ENCODE measurements at regions not wholly inside any gene's neighbourhood (a gene's known extent, or its start where the extent isn't known, plus 50 kb on each side); places are given as distances from the start of the nearest gene placed in this dataset.

DNA sequence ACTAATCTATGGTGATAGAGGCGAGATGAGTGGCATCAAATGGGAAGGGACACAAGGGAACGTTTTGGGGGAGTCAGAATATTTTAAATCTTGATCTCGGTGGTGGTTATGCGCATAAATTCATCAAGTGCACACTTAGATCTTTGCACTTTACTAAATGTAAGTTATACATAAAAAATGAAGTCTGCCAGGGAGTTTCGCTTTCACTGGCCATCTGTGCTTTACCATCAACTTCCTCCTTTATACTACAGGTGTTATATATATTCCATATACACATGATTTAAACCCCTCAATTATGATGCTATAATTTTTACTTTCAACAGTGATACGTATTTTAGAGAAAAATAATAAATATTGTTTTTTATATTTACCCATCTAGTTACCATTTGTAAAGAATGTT, 97.6 kb upstream of the AKIRIN2 start:
- TF ChIP-seq, protein P1, sequence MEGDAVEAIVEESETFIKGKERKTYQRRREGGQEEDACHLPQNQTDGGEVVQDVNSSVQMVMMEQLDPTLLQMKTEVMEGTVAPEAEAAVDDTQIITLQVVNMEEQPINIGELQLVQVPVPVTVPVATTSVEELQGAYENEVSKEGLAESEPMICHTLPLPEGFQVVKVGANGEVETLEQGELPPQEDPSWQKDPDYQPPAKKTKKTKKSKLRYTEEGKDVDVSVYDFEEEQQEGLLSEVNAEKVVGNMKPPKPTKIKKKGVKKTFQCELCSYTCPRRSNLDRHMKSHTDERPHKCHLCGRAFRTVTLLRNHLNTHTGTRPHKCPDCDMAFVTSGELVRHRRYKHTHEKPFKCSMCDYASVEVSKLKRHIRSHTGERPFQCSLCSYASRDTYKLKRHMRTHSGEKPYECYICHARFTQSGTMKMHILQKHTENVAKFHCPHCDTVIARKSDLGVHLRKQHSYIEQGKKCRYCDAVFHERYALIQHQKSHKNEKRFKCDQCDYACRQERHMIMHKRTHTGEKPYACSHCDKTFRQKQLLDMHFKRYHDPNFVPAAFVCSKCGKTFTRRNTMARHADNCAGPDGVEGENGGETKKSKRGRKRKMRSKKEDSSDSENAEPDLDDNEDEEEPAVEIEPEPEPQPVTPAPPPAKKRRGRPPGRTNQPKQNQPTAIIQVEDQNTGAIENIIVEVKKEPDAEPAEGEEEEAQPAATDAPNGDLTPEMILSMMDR (conservative IDR thresholded peaks at IDR 0.05 in 1 of 2, IDR thresholded peaks at IDR 0.05 in 1 of 2; ENCODE audit: low read depth in 1 of 2, low read length in 2 of 2), result no peak
- TF ChIP-seq EZH2 (IDR thresholded peaks at IDR 0.05; ENCODE audit: low read length, missing control alignments), result no peak
- H3K27ac ChIP-seq (ENCODE audit: insufficient read depth, low read length), result no peak overlapping the region
- no peaks in the 10 kb centered on the region for H3K4me1 ChIP-seq (ENCODE audit: control insufficient read depth, extremely low read depth, insufficient read depth, low read length)
- no peaks in the 10 kb centered on the region for H3K36me3 ChIP-seq (ENCODE audit: control insufficient read depth, insufficient read depth, low read length)
- H2AFZ ChIP-seq (ENCODE audit: low read length), result no peak overlapping the region
- no peak overlapping the region for H3K9ac ChIP-seq (ENCODE audit: insufficient read depth, low read length)
- no peaks in the 10 kb centered on the region for H3K79me2 ChIP-seq (ENCODE audit: control insufficient read depth, insufficient read depth, low read length)
- no peak overlapping the region for H3K4me3 ChIP-seq (replicated peaks in 1 of 4; ENCODE audit: control extremely low read depth in 1 of 4, insufficient read depth in 1 of 4, low read depth in 3 of 4, low read length in 4 of 4)
- no peak for DNase-seq (ENCODE audit: low read depth in 2 of 2)
- no peak overlapping the region for H3K4me2 ChIP-seq (ENCODE audit: extremely low read depth, insufficient read depth, low read length)
- no peaks in the 10 kb centered on the region for H3K9me3 ChIP-seq (ENCODE audit: control insufficient read depth, insufficient read depth, low read depth, low read length)
- no peaks in the 10 kb centered on the region for H4K20me1 ChIP-seq (ENCODE audit: control insufficient read depth, extremely low read depth, insufficient read depth, low read length)
- H3K27me3 ChIP-seq (ENCODE audit: control insufficient read depth, insufficient read depth, low read length), result peaks cover 2% of the 10 kb centered on the region

GRCh38 chr6:87798393-87799278, 96.6 kb upstream of the AKIRIN2 start:
- H4K20me1 ChIP-seq (ENCODE audit: control insufficient read depth, extremely low read depth, insufficient read depth, low read length), result no peaks in the 10 kb centered on the region
- H3K4me3 ChIP-seq (replicated peaks in 1 of 4; ENCODE audit: control extremely low read depth in 1 of 4, insufficient read depth in 1 of 4, low read depth in 3 of 4, low read length in 4 of 4), result no peak overlapping the region
- no peak overlapping the region for H3K9ac ChIP-seq (ENCODE audit: insufficient read depth, low read length)
- peaks cover 2% of the 10 kb centered on the region for H3K27me3 ChIP-seq (ENCODE audit: control insufficient read depth, insufficient read depth, low read length)
- no peaks in the 10 kb centered on the region for H3K9me3 ChIP-seq (ENCODE audit: control insufficient read depth, insufficient read depth, low read depth, low read length)
- no peaks in the 10 kb centered on the region for H3K4me1 ChIP-seq (ENCODE audit: control insufficient read depth, extremely low read depth, insufficient read depth, low read length)
- no peaks in the 10 kb centered on the region for H3K79me2 ChIP-seq (ENCODE audit: control insufficient read depth, insufficient read depth, low read length)
- TF ChIP-seq, protein P1 (conservative IDR thresholded peaks at IDR 0.05 in 1 of 2, IDR thresholded peaks at IDR 0.05 in 1 of 2; ENCODE audit: low read depth in 1 of 2, low read length in 2 of 2), result no peak
- TF ChIP-seq EZH2 (IDR thresholded peaks at IDR 0.05; ENCODE audit: low read length, missing control alignments), result no peak
- no peaks in the 10 kb centered on the region for H3K36me3 ChIP-seq (ENCODE audit: control insufficient read depth, insufficient read depth, low read length)
- no peak overlapping the region for H3K4me2 ChIP-seq (ENCODE audit: extremely low read depth, insufficient read depth, low read length)
- H2AFZ ChIP-seq (ENCODE audit: low read length), result no peak overlapping the region
- no peak for DNase-seq (ENCODE audit: low read depth in 2 of 2)
- no peak overlapping the region for H3K27ac ChIP-seq (ENCODE audit: insufficient read depth, low read length)

DNA sequence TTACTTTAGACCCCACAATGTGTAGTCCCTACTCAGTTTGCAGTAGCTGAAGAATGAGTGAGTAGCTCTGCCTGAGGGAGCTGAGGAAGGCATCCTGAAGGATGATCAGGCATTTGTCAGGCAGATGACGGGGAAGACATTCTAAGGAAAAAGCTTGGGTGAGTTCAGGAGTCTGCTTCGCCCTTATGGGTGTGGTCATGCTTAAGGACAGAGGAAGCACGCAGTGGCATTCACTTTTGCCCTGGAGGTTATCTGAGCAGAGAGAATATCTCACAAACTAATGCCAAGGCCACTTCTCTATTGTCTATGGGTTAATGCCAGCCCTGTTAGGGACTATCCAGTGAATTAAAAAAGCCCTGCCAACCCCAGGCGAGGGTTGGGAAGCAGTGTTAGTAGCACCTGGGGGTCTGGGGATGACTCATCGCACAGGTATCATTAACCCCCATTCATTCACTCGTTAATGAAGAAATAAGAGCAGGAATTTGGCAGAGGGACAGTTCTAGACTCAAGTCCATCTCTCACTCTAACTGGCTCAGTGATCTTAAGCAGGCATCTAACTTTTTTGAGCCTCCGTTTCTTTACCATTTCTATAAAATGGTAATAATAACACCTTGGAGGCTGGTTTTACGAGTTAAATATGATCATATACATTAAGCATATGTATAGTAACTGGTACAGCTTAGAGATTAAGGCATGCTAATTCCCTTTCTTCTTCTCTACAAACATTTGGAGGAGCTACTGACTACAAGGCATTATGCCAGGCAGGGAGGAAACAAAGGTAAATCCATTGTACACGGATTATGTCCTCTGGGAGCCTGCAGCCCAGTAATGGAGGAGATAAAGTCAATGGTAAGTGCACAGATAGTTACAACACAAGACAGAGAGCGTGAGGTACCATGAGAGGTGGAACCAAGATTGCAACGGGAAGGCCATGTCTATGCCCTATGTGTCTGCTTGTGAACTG, 93.2 kb upstream of the AKIRIN2 start:
- H2AFZ ChIP-seq (ENCODE audit: low read length), result no peak overlapping the region
- no peak overlapping the region for H3K4me3 ChIP-seq (replicated peaks in 1 of 4; ENCODE audit: control extremely low read depth in 1 of 4, insufficient read depth in 1 of 4, low read depth in 3 of 4, low read length in 4 of 4)
- H3K4me1 ChIP-seq (ENCODE audit: control insufficient read depth, extremely low read depth, insufficient read depth, low read length), result no peaks in the 10 kb centered on the region
- H3K9me3 ChIP-seq (ENCODE audit: control insufficient read depth, insufficient read depth, low read depth, low read length), result no peaks in the 10 kb centered on the region
- no peak overlapping the region for H3K4me2 ChIP-seq (ENCODE audit: extremely low read depth, insufficient read depth, low read length)
- no peak overlapping the region for H3K9ac ChIP-seq (ENCODE audit: insufficient read depth, low read length)
- no peak for DNase-seq (ENCODE audit: low read depth in 2 of 2)
- H4K20me1 ChIP-seq (ENCODE audit: control insufficient read depth, extremely low read depth, insufficient read depth, low read length), result no peaks in the 10 kb centered on the region
- H3K27me3 ChIP-seq (ENCODE audit: control insufficient read depth, insufficient read depth, low read length), result peaks cover 2% of the 10 kb centered on the region
- H3K36me3 ChIP-seq (ENCODE audit: control insufficient read depth, insufficient read depth, low read length), result no peaks in the 10 kb centered on the region
- H3K27ac ChIP-seq (ENCODE audit: insufficient read depth, low read length), result no peak overlapping the region
- H3K79me2 ChIP-seq (ENCODE audit: control insufficient read depth, insufficient read depth, low read length), result no peaks in the 10 kb centered on the region
- TF ChIP-seq EZH2 (IDR thresholded peaks at IDR 0.05; ENCODE audit: low read length, missing control alignments), result no peak
- TF ChIP-seq, protein P1 (conservative IDR thresholded peaks at IDR 0.05 in 1 of 2, IDR thresholded peaks at IDR 0.05 in 1 of 2; ENCODE audit: low read depth in 1 of 2, low read length in 2 of 2), result no peak
